Kidney tubule cell (primary cell): ENCODE measurements at regions not wholly inside any gene's neighbourhood (a gene's known extent, or its start where the extent isn't known, plus 50 kb on each side); places are given as distances from the start of the nearest gene placed in this dataset.
"Not testable (repeated sequence)": the region's sequence is repeated elsewhere in the genome, so short reads cannot be mapped to it uniquely, and the experiment has no call there.

Source experiments
- DNase-seq: peaks from one replicate; pipeline ENCODE4 v3.0.0-alpha.2; 2018; ENCODE audit warnings: low spot score

DNA sequence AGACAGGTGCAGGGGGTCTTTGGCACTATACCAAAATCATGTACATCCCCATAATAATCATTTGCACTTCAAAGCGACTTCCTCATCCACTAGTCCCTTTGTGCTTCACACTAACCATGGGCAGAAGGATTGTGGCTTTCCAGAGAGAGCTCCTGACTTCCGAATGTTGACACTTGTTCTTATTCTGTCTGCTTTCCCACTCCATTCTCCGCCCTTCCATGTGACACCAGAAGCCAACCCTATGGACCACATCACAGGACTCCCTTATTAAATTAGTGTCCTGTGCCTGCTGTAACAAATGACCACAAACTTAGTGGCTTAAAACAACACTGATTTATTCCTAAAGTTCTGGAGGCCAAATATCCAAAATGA lies 91.6 kb downstream of the CMC2 start:
- no peak for DNase-seq

DNA sequence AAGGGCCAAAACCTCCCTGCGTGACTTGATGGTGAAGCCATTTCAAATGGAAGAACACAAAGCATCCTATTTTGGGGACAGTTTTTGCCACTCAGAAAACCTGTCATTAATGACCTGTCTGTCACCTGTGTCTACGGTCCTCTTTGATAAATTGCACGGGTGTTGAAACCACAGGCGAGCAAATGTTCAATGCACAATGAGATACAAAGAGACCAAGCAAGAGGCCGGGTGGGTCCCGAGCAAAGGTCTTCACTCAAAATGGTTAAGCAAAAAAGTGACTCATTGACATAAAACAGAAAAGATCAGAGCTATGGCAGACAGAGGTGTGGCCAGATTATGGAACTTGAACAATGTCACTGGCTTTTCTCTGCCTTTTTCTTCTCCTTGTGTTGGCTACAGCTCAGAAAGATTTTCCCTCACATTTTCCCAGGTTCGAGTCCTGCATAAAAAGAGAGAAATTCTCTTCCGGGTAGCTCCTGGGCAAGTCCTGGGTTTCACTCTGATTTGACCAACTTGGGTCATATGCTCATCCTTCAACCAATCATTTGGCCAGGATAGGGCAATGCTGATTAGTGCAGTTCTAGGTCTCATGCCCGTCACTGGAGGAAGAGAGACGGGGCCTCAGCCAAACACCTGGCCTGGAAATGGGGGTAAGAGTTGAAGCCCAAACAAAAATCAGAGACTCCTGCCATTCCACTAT lies 92.2 kb downstream of the CMC2 start:
- DNase-seq, result no peak

DNA sequence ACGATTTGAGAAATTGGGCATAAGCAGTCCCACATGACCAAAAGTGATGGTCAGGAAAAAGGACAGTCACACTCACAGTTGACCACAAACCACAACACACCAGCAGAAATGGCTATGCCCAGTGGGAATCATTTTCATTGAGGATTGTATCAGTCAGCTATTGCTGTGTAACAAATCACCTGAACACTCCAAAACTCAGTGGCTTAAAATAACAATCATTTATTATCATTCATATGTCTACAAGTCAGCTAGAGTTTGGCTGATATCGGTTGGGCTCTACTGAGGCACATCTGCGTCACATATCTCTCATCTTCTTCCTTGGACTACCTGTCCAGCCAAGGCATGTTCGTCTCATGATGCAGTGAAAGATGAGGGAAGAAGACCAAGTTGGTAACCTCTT lies 93.3 kb downstream of the CMC2 start:
- DNase-seq, result no peak

- DNase-seq, result no peak
Measured at GRCh38 chr16:80912651-80913050, 94.0 kb downstream of the CMC2 start.

DNA sequence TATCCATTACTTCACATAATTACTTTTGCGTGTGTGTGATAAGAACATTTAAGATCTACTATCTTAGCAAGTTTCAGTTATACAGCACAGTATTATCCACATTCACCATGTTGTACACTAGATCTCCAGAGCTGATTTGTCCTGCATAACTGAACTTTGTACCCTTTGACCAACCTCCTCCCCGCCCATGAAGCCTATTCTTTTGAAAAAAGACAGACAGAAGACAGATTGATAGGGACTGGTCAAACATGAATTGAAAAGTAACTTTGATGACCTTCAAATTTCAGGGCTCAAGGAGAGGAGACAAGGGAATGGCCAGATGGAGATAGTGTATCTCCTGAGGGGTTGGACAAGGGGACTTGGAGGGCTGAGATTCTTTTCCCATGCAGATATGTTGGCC lies 96.3 kb downstream of the CMC2 start:
- no peak for DNase-seq

DNA sequence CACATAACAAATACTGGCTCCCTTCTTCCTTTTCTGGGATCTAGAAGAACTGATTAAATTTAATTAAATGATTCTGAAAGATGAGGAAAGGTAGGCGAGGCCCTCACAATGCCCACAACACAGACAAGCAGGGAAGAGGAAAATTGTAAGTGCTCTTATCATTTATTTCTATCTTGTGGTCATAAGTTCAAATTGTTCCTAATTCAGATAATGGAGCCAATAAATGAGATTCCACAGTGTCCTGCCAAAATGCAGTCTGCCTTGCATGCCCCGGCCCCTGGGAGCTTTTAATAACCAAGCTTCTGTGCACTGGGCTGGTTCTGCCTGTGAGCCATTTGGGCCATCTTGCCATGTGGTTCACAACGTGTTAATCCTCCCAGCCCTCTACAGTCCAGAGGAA lies 97.0 kb downstream of the CMC2 start:
- DNase-seq, result no peak

DNA sequence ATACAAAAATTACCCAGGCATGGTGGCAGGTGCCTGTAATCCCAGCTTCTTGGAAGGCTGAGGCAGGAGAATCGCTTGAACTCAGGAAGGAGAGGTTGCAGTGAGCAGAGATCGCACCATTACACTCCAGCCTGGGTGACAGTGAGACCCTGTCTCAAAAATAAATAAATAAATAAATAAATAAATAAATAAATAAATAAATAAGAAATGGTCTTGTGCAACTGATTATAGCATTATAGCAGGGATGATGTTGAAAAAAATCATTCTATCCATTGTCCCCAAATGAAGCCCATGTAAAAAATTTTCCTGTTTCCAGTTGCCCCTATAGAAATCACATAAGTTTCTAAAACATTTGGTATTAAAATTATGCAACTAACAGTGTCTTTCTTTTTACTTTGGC lies 100.5 kb downstream of the CMC2 start:
- not testable (repeated sequence) for DNase-seq

GRCh38 chr16:80903616-80904015 lies 99.2 kb upstream of the CDYL2 start:
- no peak for DNase-seq

GRCh38 chr16:80902306-80903110 lies 98.1 kb upstream of the CDYL2 start:
- no peak for DNase-seq

DNA sequence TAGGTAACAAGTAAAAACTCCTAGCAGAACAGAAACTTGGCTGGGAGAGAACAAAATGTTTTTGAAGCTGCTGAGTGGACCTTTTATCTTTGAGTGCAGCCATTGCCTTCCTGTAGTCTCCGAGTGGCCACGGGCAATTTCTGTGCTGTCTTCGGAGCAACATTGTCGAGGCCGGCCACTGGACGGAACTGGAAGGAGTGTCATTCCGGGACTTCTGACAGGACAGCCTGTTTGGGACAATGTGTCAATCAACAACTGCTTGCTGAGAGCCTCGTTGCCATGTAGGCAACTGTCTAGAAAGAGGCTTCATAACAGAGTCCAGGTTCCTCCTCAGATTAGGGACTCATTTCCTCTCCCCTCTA lies 96.2 kb upstream of the CDYL2 start:
- DNase-seq, result no peak

GRCh38 chr16:80899809-80900592 lies 95.6 kb upstream of the CDYL2 start:
- DNase-seq, result peak; percentile 2

DNA sequence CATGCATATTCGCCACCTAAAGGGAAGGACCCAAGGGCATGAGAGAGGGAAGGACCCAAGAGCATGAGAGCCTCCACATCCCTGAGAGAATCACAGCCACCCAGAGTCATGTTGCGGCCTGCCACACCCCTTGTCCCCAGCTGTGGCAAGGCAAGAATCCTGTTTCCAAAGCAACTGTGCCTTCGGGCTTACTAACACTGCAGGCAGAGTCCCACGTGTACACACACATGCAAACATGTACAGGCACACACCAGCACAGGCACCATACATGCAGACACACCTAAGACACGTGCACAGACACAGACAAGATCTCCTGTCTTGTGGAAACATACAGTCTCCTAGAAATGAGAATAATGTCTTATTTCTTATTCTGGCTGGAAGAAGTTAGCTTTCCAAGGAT lies 92.4 kb upstream of the CDYL2 start:
- DNase-seq, result no peak

DNA sequence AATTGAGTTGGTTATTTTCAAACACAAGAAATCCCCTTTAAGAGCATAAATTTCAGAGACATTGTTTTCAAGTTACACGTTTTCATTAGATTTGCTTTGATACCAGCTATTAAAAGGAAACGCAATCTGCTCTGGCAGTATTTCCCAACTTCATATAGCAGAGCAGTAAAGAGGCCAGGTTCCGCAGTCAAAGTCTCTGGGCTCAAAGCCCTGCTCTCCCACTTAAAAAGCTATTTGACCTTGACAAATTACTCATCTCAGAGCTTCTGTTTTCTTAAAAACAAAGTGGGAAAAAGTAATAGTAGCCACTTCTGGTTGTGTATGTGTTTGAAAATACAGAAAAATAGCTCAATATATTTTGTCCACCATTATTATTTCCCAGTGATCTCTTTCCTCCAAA lies 89.7 kb upstream of the CDYL2 start:
- DNase-seq, result no peak

DNA sequence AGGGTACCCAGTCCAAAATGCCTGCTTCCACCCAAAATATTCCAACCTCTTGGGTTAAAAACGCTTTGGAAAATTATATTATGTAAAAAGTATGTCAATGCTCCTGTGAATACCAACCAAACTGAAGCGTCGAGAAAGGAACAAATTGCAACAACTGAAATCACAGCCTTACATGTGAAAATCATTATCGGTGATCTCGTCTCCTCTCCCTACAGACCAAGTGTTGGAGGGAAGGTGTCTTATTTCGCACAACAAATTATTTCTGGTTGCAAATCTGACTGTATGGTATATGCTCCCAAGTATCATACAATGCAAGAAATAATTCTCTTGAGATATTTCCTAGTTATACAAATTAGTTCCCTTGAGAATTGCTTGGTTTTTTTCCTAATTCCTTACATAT lies 89.3 kb upstream of the CDYL2 start:
- no peak for DNase-seq

- peak; percentile 23 for DNase-seq
Measured at GRCh38 chr16:80892395-80892794, 88.0 kb upstream of the CDYL2 start.

- no peak for DNase-seq
Measured at GRCh38 chr16:80889779-80890359, 85.5 kb upstream of the CDYL2 start.

DNA sequence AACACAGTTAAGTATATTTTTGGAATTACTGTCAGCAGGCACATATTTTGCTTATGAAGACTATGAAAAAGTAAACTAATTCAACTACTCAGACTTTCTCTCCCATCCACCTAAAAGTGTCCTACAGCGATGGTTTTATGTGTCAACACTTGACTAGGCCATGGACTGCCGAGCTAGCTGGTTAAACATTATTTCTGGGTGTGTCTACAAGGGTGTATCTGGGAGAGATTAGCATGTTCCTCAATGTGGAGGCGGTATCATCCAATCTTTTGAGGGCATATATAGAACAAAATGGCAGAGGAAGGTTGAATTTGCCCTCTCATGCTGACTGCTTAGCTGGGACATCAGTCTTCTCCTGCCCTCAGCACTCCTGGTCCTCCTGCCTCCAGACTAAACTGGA lies 82.7 kb upstream of the CDYL2 start:
- DNase-seq, result no peak

DNA sequence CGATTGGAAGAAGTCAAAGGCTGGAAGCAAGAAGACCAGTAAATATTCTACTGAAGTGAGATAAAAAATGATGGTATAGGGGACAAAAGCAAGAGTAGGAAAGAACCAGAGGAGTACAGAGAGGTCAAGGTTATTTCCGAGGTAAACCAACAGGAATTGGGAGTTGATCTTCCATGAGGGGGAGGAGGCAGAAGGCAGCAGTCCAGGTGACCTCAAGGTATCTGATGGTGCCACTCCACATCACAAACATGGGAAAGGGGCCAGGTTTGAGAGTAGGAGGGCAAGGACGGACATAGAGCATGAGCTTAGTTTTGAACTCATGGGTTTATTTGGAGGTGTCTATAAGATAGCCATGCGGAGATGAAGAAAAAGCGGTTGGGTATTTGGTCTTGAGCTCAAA lies 79.4 kb upstream of the CDYL2 start:
- DNase-seq, result no peak

DNA sequence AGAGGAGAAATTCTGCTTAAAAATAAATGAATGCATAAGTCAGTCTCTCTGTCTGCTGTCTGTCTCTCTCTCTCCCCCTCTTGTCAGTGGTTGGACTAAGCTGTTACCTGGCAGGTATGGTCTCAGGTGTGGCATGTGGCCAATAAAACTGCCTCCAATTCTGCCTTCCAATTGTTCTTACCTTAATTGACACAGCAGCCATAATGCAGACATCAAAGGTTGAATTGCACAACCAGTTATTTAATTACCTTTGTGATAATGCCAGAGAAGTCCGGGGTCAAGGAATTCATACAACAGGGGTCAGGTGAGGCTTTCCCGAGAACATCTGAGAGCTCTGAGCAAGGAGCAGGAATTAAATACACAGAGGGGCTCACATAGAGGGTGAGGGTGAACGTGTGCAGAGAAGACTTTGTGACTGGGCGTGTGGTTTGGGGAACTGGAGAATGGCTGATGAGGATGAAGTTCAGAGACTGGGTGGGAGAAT lies 78.8 kb upstream of the CDYL2 start:
- DNase-seq, result no peak

- no peak for DNase-seq
Measured at GRCh38 chr16:80875616-80876015, 71.2 kb upstream of the CDYL2 start.

DNA sequence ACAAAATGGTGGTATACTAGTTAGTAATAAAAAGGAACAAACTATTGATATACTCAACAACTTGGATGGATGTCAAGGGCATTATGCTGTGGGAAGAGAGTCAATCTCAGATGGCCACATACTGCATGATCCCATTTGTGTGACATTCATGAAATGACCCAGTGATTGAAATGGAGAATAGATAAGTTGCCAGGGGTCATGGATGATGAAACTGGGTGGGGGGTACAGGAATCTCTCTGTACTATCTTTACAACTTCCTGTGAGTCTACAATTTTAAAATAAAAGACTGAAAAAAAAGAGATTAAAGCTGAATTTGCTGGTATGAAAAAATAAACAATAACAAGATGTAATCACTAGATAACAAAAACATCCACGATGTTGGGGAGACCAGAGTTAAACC lies 70.5 kb upstream of the CDYL2 start:
- DNase-seq, result no peak

- DNase-seq, result no peak
Measured at GRCh38 chr16:80862160-80862705, 57.8 kb upstream of the CDYL2 start.
